ENCODE measurements at regions not wholly inside any gene's neighbourhood (a gene's known extent, or its start where the extent isn't known, plus 50 kb on each side); places are given as distances from the start of the nearest gene placed in this dataset.

GRCh38 chr14:84024231-84024820 lies 1505.6 kb upstream of the FLRT2 start:
- TF ChIP-seq CTCF (IDR thresholded peaks at IDR 0.05) (no peak), EP300 (IDR thresholded peaks at IDR 0.05) (no peak), POLR2A (IDR thresholded peaks at IDR 0.05) (no peak)

Data from sigmoid colon (tissue), 4 donors.